Gastrocnemius medialis (tissue), 4 donors: ENCODE measurements at regions not wholly inside any gene's neighbourhood (a gene's known extent, or its start where the extent isn't known, plus 50 kb on each side); places are given as distances from the start of the nearest gene placed in this dataset.

ENCODE experiments used
- ATAC-seq, 2 donors: fragments of 150-250 bp; one replicate each; pipeline ENCODE4 v1.9.1; 2016
- DNase-seq, 2 donors: peaks; one replicate each; pipeline ENCODE4 v3.0.0-alpha.2; 2019
- H3K27ac ChIP-seq, 4 donors: fragments of 200-600 bp; sonication (generic); 1 replicate in 1 of 4; 2 replicates in 3 of 4; pipeline ENCODE4 v1.5.1; 2016 to 2018; ENCODE audit warnings: mild to moderate bottlenecking in 2 of 4, moderate library complexity in 1 of 4
- H3K27me3 ChIP-seq, 3 donors: fragments of 200-600 bp; sonication (generic) in 2 of 3; 1 replicate in 1 of 3; 2 replicates in 2 of 3; pipeline versions ENCODE4 v1.5.1 to v1.6.0; 2016 to 2019; ENCODE audit warnings: mild to moderate bottlenecking in 1 of 3, moderate library complexity in 1 of 3
- H3K36me3 ChIP-seq, 2 donors: fragments of 200-600 bp; sonication (generic) in 1 of 2; one replicate each; pipeline ENCODE4 v1.5.1; 2017 to 2018
- H3K4me1 ChIP-seq, 2 donors: fragments of 200-600 bp; sonication (generic) in 1 of 2; one replicate each; pipeline ENCODE4 v1.5.1; 2016 to 2017; ENCODE audit warnings: mild to moderate bottlenecking in 2 of 2
- H3K4me3 ChIP-seq, 4 donors: fragments of 200-600 bp; sonication (generic) in 3 of 4; 1 replicate in 1 of 4; 2 replicates in 3 of 4; pipeline ENCODE4 v1.5.1; 2016 to 2019; ENCODE audit warnings: mild to moderate bottlenecking in 2 of 4
- H3K9me3 ChIP-seq, 3 donors: fragments of 200-600 bp; sonication (generic) in 2 of 3; 1 replicate in 1 of 3; 2 replicates in 2 of 3; pipeline ENCODE4 v1.5.1; 2016 to 2019
- POLR2A ChIP-seq, 2 donors: fragments of 450-650 bp; IDR thresholded peaks; one replicate each; pipeline ENCODE4 v1.6.1; 2017; ENCODE audit warnings: antibody characterized with exemption in 2 of 2, mild to moderate bottlenecking in 2 of 2, moderate library complexity in 2 of 2
- in situ Hi-C, 4 donors: fragments of 200-750 bp; cut with MboI; loops; one replicate each; pipeline versions ENCODE4 v1.15.0 to v1.8.0; 2017; ENCODE audit warnings: low sequenced_read_pairs in 4 of 4
- intact Hi-C: fragments of 100-400 bp; cut with DNase I; formaldehyde crosslinking; loops from one replicate; pipeline ENCODE4 v1.15.1; 2023; ENCODE audit warnings: low total_unique reads
- TF ChIP-seq, protein P1 (sequence below), 5 experiments: fragments of 450-650 bp in 3 of 5; fragments of 200-600 bp in 2 of 5; sonication (generic) in 2 of 5; IDR thresholded peaks in 4 of 5; conservative IDR thresholded peaks in 1 of 5; 1 replicate in 4 of 5; 2 replicates in 1 of 5; pipeline ENCODE4 v1.5.1; 2016 to 2019; ENCODE audit warnings: antibody characterized with exemption in 5 of 5, mild to moderate bottlenecking in 3 of 5, moderate library complexity in 3 of 5

DNA sequence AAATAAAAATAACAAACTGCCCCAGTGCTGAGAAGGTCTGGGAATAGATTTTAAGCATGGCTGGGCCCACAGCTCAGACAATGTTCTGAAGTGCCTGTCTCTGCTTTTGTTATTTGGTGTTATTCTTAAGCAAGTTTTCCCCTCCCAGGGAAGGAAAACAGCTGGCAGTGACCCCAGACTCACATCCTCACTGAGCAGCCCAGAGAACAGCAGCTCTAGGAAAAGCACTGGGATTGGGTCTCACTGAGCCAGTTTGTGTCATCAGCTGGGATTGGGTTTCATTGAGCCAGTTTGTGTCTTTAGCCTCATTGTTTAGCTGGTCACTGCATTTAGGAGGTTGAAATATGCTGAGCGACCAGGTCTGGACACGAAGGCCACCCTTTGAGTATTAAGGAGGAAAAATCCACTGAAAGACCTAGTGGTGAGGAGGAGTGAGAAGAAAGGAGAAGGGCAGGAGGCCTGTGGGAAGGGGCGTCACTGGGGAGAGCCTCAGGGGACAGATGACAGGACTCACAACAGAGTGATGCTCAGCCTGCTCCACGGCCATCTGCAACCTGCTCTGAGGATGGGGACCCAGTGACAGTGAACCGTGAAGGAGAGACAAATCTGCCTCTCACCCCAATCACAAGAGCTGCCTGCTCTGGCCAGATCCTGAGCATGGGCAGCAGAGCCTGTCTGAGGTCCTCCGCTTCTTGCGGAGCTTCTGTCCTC, 103.8 kb downstream of the TOMM20 start:
- TF ChIP-seq, protein P1, sequence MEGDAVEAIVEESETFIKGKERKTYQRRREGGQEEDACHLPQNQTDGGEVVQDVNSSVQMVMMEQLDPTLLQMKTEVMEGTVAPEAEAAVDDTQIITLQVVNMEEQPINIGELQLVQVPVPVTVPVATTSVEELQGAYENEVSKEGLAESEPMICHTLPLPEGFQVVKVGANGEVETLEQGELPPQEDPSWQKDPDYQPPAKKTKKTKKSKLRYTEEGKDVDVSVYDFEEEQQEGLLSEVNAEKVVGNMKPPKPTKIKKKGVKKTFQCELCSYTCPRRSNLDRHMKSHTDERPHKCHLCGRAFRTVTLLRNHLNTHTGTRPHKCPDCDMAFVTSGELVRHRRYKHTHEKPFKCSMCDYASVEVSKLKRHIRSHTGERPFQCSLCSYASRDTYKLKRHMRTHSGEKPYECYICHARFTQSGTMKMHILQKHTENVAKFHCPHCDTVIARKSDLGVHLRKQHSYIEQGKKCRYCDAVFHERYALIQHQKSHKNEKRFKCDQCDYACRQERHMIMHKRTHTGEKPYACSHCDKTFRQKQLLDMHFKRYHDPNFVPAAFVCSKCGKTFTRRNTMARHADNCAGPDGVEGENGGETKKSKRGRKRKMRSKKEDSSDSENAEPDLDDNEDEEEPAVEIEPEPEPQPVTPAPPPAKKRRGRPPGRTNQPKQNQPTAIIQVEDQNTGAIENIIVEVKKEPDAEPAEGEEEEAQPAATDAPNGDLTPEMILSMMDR (IDR thresholded peaks at IDR 0.05 in 4 of 5, conservative IDR thresholded peaks at IDR 0.05 in 1 of 5): no peak
- TF ChIP-seq POLR2A (IDR thresholded peaks at IDR 0.05): no peak
- ATAC-seq (no peak), DNase-seq (no peak)
- intact Hi-C loops: no loop called here
- no peak overlapping the region for H3K4me3 ChIP-seq
- peaks cover 8 to 18% of the 10 kb centered on the region in 2 donors for H3K4me1 ChIP-seq
- H3K27me3 ChIP-seq: no peaks in the 10 kb centered on the region
- H3K27ac ChIP-seq: no peak overlapping the region
- no peaks in the 10 kb centered on the region for H3K9me3 ChIP-seq
- in situ Hi-C loops: no loop called here
- no peaks in the 10 kb centered on the region for H3K36me3 ChIP-seq

GRCh38 chr1:235023711-235024439, 104.8 kb downstream of the TOMM20 start:
- H3K27ac ChIP-seq: peak overlapping the region in 1 of 4 donors; percentile 2
- H3K4me1 ChIP-seq: peaks cover 8 to 18% of the 10 kb centered on the region in 2 donors
- ATAC-seq (no peak), DNase-seq (no peak)
- H3K4me3 ChIP-seq: no peak overlapping the region
- TF ChIP-seq, protein P1 (IDR thresholded peaks at IDR 0.05 in 4 of 5, conservative IDR thresholded peaks at IDR 0.05 in 1 of 5): no peak
- no peak for TF ChIP-seq POLR2A (IDR thresholded peaks at IDR 0.05)
- H3K36me3 ChIP-seq: no peaks in the 10 kb centered on the region
- H3K9me3 ChIP-seq: no peaks in the 10 kb centered on the region
- no peaks in the 10 kb centered on the region for H3K27me3 ChIP-seq
- intact Hi-C loops: no loop called here
- in situ Hi-C loops: no loop called here

GRCh38 chr1:235022981-235023710, 105.5 kb downstream of the TOMM20 start:
- TF ChIP-seq, protein P1 (IDR thresholded peaks at IDR 0.05 in 4 of 5, conservative IDR thresholded peaks at IDR 0.05 in 1 of 5): no peak
- TF ChIP-seq POLR2A (IDR thresholded peaks at IDR 0.05): no peak
- Histone ChIP-seq H3K9me3 (no peaks in the 10 kb centered on the region), H3K27me3 (no peaks in the 10 kb centered on the region), H3K27ac (peak overlapping the region in 3 of 4 donors; percentile 2 to 29 (median 7)), H3K4me1 (peaks cover 8 to 18% of the 10 kb centered on the region in 2 donors), H3K36me3 (no peaks in the 10 kb centered on the region), H3K4me3 (no peak overlapping the region)
- no peak for DNase-seq
- intact Hi-C loops: no loop called here
- ATAC-seq: no peak
- in situ Hi-C loops: no loop called here

DNA sequence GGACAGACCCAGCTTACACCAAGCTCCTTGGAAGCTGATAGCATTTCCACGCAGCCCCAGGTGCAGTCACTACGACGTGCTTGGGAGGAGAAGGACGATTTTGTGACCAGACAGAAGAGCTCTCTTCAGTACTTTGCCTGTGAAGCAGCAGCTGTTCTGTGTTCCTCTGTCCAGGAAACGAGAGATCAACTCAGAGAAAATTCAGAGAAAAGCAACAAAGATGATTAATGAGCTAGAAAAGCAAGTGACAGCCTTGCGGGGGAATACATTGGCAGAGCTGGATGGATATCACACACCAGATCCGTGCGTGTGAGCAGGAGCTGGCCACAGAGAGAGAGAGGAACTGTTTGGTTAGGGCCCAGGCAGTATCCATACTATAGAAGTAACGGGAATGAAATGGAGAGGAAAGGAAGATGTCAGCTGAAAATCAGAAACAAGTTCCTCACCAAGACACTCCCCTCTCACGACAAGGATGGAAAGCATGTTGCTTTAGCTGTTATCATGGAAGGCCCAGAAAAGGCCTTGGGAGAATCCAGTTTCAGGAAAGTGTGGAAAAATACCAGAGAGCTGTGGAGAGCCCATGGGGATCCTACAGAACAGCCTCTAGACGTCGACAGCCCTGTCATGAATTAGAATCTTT, 106.2 kb downstream of the TOMM20 start:
- Histone ChIP-seq H3K27ac (peak overlapping the region in 2 of 4 donors; percentile 7 to 29), H3K9me3 (no peaks in the 10 kb centered on the region), H3K36me3 (no peaks in the 10 kb centered on the region), H3K4me3 (no peak overlapping the region), H3K4me1 (peaks cover 11 to 18% of the 10 kb centered on the region in 2 donors), H3K27me3 (no peaks in the 10 kb centered on the region)
- intact Hi-C loops: no loop called here
- DNase-seq (no peak), ATAC-seq (no peak)
- TF ChIP-seq, protein P1 (IDR thresholded peaks at IDR 0.05 in 4 of 5, conservative IDR thresholded peaks at IDR 0.05 in 1 of 5): no peak
- TF ChIP-seq POLR2A (IDR thresholded peaks at IDR 0.05): no peak
- in situ Hi-C loops: no loop called here
